ENCODE measurements at regions not wholly inside any gene's neighbourhood (a gene's known extent, or its start where the extent isn't known, plus 50 kb on each side); places are given as distances from the start of the nearest gene placed in this dataset.
"Not testable (repeated sequence)": the region's sequence is repeated elsewhere in the genome, so short reads cannot be mapped to it uniquely, and the experiment has no call there.

GRCh38 chrY:12288919-12289318 lies 412.1 kb upstream of the USP9Y start:
- Histone ChIP-seq H3K27ac (ENCODE audit: low read length) (no peak overlapping the region), H3K4me3 (ENCODE audit: low read length) (no peak overlapping the region), H3K9me3 (ENCODE audit: control insufficient read depth, insufficient read depth, low read length) (no peaks in the 10 kb centered on the region), H3K4me1 (ENCODE audit: control insufficient read depth, insufficient read depth, low read length) (peaks cover 16% of the 10 kb centered on the region), H3K27me3 (ENCODE audit: control insufficient read depth, insufficient read depth, low read length) (no peaks in the 10 kb centered on the region), H3K36me3 (ENCODE audit: control insufficient read depth, insufficient read depth, low read length) (no peaks in the 10 kb centered on the region)
- Mint-ChIP-seq H3K9me3 (no peaks in the 10 kb centered on the region), H3K36me3 (no peaks in the 10 kb centered on the region), H3K27me3 (ENCODE audit: low read depth in 2 of 2) (peaks cover 0 to 24% of the 10 kb centered on the region in 2 donors), H3K27ac (peak overlapping the region in 1 of 2 donors; percentile 8), H3K4me3 (no peak overlapping the region), H3K4me1 (peaks cover 0 to 20% of the 10 kb centered on the region in 2 donors)
- 46% methylated on average over 3 of the region's 3 CpGs for WGBS (ENCODE audit: insufficient coverage)
- intact Hi-C loops (cut with micrococcal nuclease): no loop called here
- TF ChIP-seq CTCF (IDR thresholded peaks at IDR 0.05): no peak
- ATAC-seq (no peak), DNase-seq (no peak)

GRCh38 chrY:12289415-12289814 lies 411.6 kb upstream of the USP9Y start:
- peaks cover 0 to 20% of the 10 kb centered on the region in 2 donors for H3K27me3 Mint-ChIP-seq (ENCODE audit: low read depth in 2 of 2)
- no peak overlapping the region for H3K4me3 Mint-ChIP-seq
- Histone ChIP-seq H3K4me1 (ENCODE audit: control insufficient read depth, insufficient read depth, low read length) (peaks cover 16% of the 10 kb centered on the region), H3K27ac (ENCODE audit: low read length) (no peak overlapping the region), H3K9me3 (ENCODE audit: control insufficient read depth, insufficient read depth, low read length) (no peaks in the 10 kb centered on the region), H3K27me3 (ENCODE audit: control insufficient read depth, insufficient read depth, low read length) (no peaks in the 10 kb centered on the region), H3K36me3 (ENCODE audit: control insufficient read depth, insufficient read depth, low read length) (no peaks in the 10 kb centered on the region), H3K4me3 (ENCODE audit: low read length) (no peak overlapping the region)
- no peaks in the 10 kb centered on the region for H3K9me3 Mint-ChIP-seq
- WGBS (ENCODE audit: insufficient coverage): 75% methylated on average over 1 of the region's 1 CpG
- DNase-seq (no peak), ATAC-seq (no peak)
- intact Hi-C loops (cut with micrococcal nuclease): no loop called here
- peak overlapping the region in 1 of 2 donors; percentile 8 for H3K27ac Mint-ChIP-seq
- peaks cover 0 to 20% of the 10 kb centered on the region in 2 donors for H3K4me1 Mint-ChIP-seq
- TF ChIP-seq CTCF (IDR thresholded peaks at IDR 0.05): no peak
- no peaks in the 10 kb centered on the region for H3K36me3 Mint-ChIP-seq

DNA sequence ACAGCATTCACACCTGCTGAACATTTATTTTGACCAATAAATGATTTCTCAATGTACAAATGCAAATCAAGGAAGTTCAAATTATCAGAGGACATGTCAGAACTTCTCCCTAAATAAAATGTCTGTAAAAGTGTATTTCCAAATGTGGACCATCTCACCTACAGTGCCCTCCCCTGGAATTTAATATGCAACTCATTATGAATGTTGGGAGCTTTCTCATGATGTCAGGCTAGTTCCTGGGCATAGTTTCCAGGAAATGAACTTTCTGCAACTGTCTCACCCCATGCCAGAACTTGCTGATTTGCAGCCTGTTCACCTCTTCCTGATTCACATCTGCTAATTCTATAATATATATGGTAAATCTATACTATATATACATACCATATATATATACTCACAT lies 408.5 kb upstream of the USP9Y start:
- no peak for TF ChIP-seq CTCF (IDR thresholded peaks at IDR 0.05)
- H3K27me3 Mint-ChIP-seq (ENCODE audit: low read depth in 2 of 2): peaks cover 0 to 10% of the 10 kb centered on the region in 2 donors
- ATAC-seq: no peak
- intact Hi-C loops (cut with micrococcal nuclease): no loop called here
- no peaks in the 10 kb centered on the region for H3K9me3 Mint-ChIP-seq
- Histone ChIP-seq H3K27ac (ENCODE audit: low read length) (no peak overlapping the region), H3K9me3 (ENCODE audit: control insufficient read depth, insufficient read depth, low read length) (no peaks in the 10 kb centered on the region), H3K4me3 (ENCODE audit: low read length) (no peak overlapping the region), H3K4me1 (ENCODE audit: control insufficient read depth, insufficient read depth, low read length) (peaks cover 11% of the 10 kb centered on the region), H3K36me3 (ENCODE audit: control insufficient read depth, insufficient read depth, low read length) (no peaks in the 10 kb centered on the region), H3K27me3 (ENCODE audit: control insufficient read depth, insufficient read depth, low read length) (no peaks in the 10 kb centered on the region)
- H3K27ac Mint-ChIP-seq: no peak overlapping the region
- DNase-seq: no peak
- peaks cover 0 to 13% of the 10 kb centered on the region in 2 donors for H3K4me1 Mint-ChIP-seq
- no peak overlapping the region for H3K4me3 Mint-ChIP-seq
- no peaks in the 10 kb centered on the region for H3K36me3 Mint-ChIP-seq

DNA sequence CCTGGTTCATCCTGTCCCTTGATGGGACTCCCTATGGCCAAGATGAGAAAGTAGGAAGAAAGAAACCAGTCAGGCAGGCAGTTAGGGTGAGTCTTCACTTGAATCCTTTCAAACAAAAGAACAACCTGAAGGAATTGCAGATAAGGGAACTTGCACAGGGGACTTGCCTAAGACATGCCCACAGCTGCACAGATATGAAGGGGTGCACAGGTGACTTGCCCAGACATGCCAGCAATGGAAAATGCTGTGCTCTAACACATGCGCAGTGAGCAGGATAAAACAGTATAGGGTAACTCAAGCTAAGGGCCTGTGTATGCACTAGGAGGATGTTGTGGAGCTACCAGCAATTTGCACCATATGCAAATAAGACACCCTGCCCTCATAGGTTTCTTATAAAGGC lies 404.6 kb upstream of the USP9Y start:
- Histone ChIP-seq H3K27me3 (ENCODE audit: control insufficient read depth, insufficient read depth, low read length) (no peaks in the 10 kb centered on the region), H3K27ac (ENCODE audit: low read length) (no peak overlapping the region), H3K9me3 (ENCODE audit: control insufficient read depth, insufficient read depth, low read length) (no peaks in the 10 kb centered on the region), H3K4me3 (ENCODE audit: low read length) (no peak overlapping the region), H3K4me1 (ENCODE audit: control insufficient read depth, insufficient read depth, low read length) (no peaks in the 10 kb centered on the region), H3K36me3 (ENCODE audit: control insufficient read depth, insufficient read depth, low read length) (no peaks in the 10 kb centered on the region)
- Mint-ChIP-seq H3K9me3 (no peaks in the 10 kb centered on the region), H3K4me3 (no peak overlapping the region), H3K27me3 (ENCODE audit: low read depth in 2 of 2) (peaks cover 0 to 2% of the 10 kb centered on the region in 2 donors), H3K4me1 (no peaks in the 10 kb centered on the region), H3K27ac (no peak overlapping the region), H3K36me3 (no peaks in the 10 kb centered on the region)
- ATAC-seq: no peak
- no peak for TF ChIP-seq CTCF (IDR thresholded peaks at IDR 0.05)
- intact Hi-C loops (cut with micrococcal nuclease): no loop called here
- WGBS (ENCODE audit: insufficient coverage): no CpG with 5 or more reads among the region's 1 CpG
- DNase-seq: no peak

- ATAC-seq; H3K9me3 ChIP-seq (ENCODE audit: control insufficient read depth, insufficient read depth, low read length); H3K36me3 Mint-ChIP-seq; DNase-seq; H3K4me3 ChIP-seq (ENCODE audit: low read length); intact Hi-C loops (cut with micrococcal nuclease); H3K27ac ChIP-seq (ENCODE audit: low read length); H3K27me3 Mint-ChIP-seq (ENCODE audit: low read depth in 2 of 2); H3K27ac Mint-ChIP-seq; H3K4me3 Mint-ChIP-seq; H3K9me3 Mint-ChIP-seq; H3K27me3 ChIP-seq (ENCODE audit: control insufficient read depth, insufficient read depth, low read length); H3K36me3 ChIP-seq (ENCODE audit: control insufficient read depth, insufficient read depth, low read length); H3K4me1 Mint-ChIP-seq; H3K4me1 ChIP-seq (ENCODE audit: control insufficient read depth, insufficient read depth, low read length): not testable (repeated sequence)
- 100% methylated on average over 1 of the region's 9 CpGs for WGBS (ENCODE audit: insufficient coverage)
These were observed 401.2 kb upstream of the USP9Y start for GRCh38 chrY:12299796-12300195.

Data from natural killer cell (primary cell).